Esophagus muscularis mucosa (tissue), 4 donors: ENCODE measurements at regions not wholly inside any gene's neighbourhood (a gene's known extent, or its start where the extent isn't known, plus 50 kb on each side); places are given as distances from the start of the nearest gene placed in this dataset.

Experiments used
- EP300 ChIP-seq: sonication (generic); formaldehyde crosslinking; IDR thresholded peaks from one replicate; pipeline ENCODE4 v1.6.1; 2017; ENCODE audit warnings: antibody characterized with exemption
- POLR2A ChIP-seq: fragments of 450-650 bp; IDR thresholded peaks from one replicate; pipeline ENCODE4 v1.6.1; 2017; ENCODE audit warnings: antibody characterized with exemption, moderate library complexity, mild to moderate bottlenecking, low read depth
- POLR2AphosphoS5 ChIP-seq, 2 donors: sonication (generic); formaldehyde crosslinking; IDR thresholded peaks; one replicate each; pipeline ENCODE4 v1.6.1; 2017; ENCODE audit warnings: antibody characterized with exemption in 2 of 2
- TF ChIP-seq, protein P1 (sequence below), 3 experiments: fragments of 200-600 bp in 2 of 3; fragments of 450-650 bp in 1 of 3; sonication (generic) in 2 of 3; IDR thresholded peaks; one replicate each; pipeline ENCODE4 v1.5.1; 2017 to 2019; ENCODE audit warnings: antibody characterized with exemption in 3 of 3, mild to moderate bottlenecking in 2 of 3, moderate library complexity in 1 of 3

GRCh38 chr11:23781803-23782560 lies 714.9 kb upstream of the LUZP2 start:
- TF ChIP-seq, protein P1, sequence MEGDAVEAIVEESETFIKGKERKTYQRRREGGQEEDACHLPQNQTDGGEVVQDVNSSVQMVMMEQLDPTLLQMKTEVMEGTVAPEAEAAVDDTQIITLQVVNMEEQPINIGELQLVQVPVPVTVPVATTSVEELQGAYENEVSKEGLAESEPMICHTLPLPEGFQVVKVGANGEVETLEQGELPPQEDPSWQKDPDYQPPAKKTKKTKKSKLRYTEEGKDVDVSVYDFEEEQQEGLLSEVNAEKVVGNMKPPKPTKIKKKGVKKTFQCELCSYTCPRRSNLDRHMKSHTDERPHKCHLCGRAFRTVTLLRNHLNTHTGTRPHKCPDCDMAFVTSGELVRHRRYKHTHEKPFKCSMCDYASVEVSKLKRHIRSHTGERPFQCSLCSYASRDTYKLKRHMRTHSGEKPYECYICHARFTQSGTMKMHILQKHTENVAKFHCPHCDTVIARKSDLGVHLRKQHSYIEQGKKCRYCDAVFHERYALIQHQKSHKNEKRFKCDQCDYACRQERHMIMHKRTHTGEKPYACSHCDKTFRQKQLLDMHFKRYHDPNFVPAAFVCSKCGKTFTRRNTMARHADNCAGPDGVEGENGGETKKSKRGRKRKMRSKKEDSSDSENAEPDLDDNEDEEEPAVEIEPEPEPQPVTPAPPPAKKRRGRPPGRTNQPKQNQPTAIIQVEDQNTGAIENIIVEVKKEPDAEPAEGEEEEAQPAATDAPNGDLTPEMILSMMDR (IDR thresholded peaks at IDR 0.05): no peak
- TF ChIP-seq POLR2A: no peak
- TF ChIP-seq POLR2AphosphoS5 (IDR thresholded peaks at IDR 0.05): no peak
- TF ChIP-seq EP300: no peak
